HAP-1 (cell line): ENCODE measurements at regions not wholly inside any gene's neighbourhood (a gene's known extent, or its start where the extent isn't known, plus 50 kb on each side); places are given as distances from the start of the nearest gene placed in this dataset.
"Not testable (repeated sequence)": the region's sequence is repeated elsewhere in the genome, so short reads cannot be mapped to it uniquely, and the experiment has no call there.

ENCODE experiments used
- DNase-seq, 2 experiments: peaks; one replicate each; pipeline ENCODE4 v3.0.0-alpha.2; 2016 to 2020; ENCODE audit warnings: low spot score in 2 of 2
- H3K27me3 ChIP-seq: fragments of 250-450 bp; sonication (Bioruptor Pico); 2 replicates; pipeline ENCODE4 v1.5.1; 2020; ENCODE audit warnings: low read depth, mild to moderate bottlenecking, moderate library complexity
- H3K36me3 ChIP-seq: fragments of 250-450 bp; sonication (Bioruptor Pico); replicated peaks from 2 replicates; pipeline ENCODE4 v1.5.1; 2020; ENCODE audit warnings: mild to moderate bottlenecking
- H3K4me1 ChIP-seq: fragments of 250-450 bp; sonication (Bioruptor Pico); 2 replicates; pipeline ENCODE4 v1.5.1; 2020; ENCODE audit warnings: mild to moderate bottlenecking
- H3K4me3 ChIP-seq: fragments of 250-450 bp; sonication (Bioruptor Pico); 2 replicates; pipeline ENCODE4 v1.5.1; 2020; ENCODE audit warnings: mild to moderate bottlenecking, moderate library complexity
- H3K9me3 ChIP-seq: fragments of 250-450 bp; sonication (Bioruptor Pico); 2 replicates; pipeline ENCODE4 v1.5.1; 2020; ENCODE audit warnings: mild to moderate bottlenecking, moderate library complexity
- in situ Hi-C: fragments of 300-500 bp; cut with MboI; formaldehyde crosslinking; loops from 3 replicates; pipeline ENCODE4 v1.14.3; 2020; ENCODE audit warnings: low sequenced_read_pairs, inconsistent platforms, mixed read lengths

DNA sequence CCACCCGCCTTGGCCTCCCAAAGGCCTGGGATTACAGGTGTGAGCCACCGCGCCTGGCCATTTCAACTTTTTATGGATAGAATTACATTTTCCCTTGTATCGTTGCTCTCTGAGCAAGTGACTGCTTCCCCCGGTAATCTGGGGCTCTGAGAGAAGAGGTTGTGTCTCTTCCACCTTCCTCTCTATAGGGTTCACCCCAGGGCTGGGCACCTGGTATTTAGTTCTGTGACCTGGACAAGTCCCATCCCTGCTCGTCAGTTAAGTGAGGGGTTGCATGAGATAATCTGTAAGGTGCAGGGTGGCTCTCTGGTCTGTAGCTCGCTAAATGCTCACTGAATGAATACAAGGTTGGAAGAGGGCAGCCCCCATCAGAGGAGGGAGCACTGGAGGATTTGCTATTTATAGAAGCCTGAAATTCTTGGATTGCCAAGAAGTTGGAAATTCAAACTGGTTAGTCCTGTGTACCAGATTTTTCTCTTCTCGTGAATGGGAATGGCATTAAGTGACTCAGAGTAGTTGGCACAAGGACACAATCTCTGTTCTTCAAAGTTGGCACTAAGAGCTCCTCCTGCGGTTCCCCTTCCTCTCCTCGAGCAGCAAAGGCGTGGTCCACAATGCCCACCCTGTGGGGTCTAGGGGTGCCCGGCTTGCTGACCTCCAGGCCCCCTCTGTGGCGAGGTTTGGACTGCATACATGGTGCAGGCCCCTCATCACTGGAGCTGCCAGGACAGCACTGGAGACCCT lies 68.1 kb upstream of the DLG1 start:
- no peak for DNase-seq
- Histone ChIP-seq H3K36me3 (no peaks in the 10 kb centered on the region), H3K4me1 (peaks cover 4% of the 10 kb centered on the region; the same call in 1 of the 2 replicates), H3K9me3 (no peaks in the 10 kb centered on the region), H3K4me3 (no peak overlapping the region), H3K27me3 (no peaks in the 10 kb centered on the region; the same call in 1 of the 2 replicates)
- in situ Hi-C loops, result no loop called here

DNA sequence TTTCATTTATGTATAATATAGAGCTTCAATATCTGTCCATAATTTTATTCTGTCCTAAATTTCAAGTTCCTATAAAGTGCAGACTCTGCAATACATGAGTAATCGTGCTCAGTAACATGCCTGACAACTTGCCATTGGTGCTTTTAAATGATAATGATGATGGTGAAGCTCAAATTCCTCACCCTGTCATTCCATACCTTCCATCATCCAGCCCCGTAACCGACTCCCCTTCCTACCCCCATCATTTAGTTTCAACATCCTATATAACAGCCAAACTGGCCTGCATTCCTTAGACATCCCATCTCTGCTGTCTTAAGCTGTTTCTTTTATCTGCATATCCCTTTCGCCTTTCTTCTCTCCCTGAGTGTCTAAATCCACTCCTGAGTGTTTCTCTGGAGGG lies 67.2 kb upstream of the DLG1 start:
- Histone ChIP-seq H3K4me3 (no peak overlapping the region), H3K36me3 (no peaks in the 10 kb centered on the region), H3K9me3 (peaks cover 4% of the 10 kb centered on the region; the same call in 1 of the 2 replicates), H3K4me1 (peaks cover 4% of the 10 kb centered on the region; the same call in 1 of the 2 replicates), H3K27me3 (no peaks in the 10 kb centered on the region)
- in situ Hi-C loops, result no loop called here
- no peak for DNase-seq

DNA sequence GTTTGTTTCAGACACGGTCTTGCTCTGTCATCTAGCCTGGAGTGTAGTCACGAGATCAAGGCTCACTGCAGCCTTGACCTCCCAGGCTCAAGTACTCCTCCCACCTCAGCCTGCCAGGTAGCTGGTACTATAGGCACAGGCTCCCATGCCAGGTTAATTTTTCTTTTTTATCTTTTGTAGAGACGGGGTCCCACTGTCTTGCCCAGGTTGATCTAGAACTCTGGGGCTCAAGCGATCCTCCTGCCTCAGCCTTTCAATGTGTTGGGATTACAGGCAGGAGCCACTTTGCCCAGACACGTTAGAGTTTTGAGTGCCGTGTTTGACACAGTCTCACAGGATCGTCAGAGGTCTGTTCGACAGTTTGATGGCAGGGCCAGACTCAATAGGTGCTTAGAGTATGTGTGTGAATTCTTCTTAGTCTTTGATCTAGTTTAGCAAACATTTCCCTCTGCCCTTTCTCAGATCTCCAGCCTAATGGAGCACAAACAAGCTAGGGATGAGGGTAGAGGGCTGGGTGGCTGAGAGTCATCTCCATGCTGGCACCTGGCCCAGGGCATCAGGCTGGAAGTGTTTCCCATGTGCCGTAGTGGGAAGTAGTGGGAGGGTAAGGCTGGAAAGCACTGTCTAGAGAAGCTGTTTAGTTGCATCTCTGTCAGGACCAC lies 66.1 kb upstream of the DLG1 start:
- Histone ChIP-seq H3K9me3 (peaks cover 4% of the 10 kb centered on the region), H3K4me3 (no peak overlapping the region), H3K4me1 (peaks cover 4% of the 10 kb centered on the region; the same call in 1 of the 2 replicates), H3K36me3 (no peaks in the 10 kb centered on the region), H3K27me3 (no peaks in the 10 kb centered on the region)
- DNase-seq, result no peak
- in situ Hi-C loops, result no loop called here

DNA sequence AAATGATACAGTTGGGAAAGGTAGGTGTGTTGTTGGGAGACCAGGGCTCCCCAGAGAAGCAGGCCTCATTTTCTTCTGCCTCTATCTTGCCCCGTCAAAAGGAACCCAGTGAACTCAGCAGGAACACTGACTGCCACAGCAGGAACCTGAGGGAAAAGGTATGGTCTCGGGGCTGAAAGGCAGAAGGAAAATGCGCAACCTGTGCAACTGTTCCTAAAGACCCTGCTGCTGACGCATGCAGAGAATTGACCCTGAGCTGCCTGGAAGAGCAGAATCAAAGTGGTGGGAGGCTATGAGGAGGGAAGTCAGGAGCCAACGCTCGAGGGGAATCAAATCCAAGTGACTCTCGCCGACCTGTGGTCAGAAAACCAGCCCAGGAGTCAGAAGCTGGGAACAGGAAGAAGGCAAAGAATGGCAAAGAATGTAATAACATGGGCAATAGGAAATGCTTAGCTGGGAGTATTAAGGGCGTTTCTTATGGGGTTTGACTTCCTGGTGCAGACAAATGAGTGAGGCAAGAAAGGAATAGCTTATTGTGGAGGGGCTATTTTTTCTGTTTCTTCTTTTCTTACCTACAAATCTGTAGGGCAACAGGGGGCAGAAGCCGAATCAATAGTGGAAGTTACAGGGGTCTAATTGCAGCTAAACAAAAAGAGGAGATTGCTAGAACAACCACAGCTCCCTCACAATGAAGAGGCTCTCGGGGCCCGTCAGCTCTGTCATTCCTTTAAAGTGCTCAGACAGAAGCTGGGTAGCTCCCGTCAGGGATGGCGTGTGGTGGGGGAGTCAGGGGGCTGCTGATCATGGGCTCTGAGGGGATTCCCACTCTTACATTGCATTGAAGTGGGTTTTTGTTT lies 65.4 kb upstream of the DLG1 start:
- H3K4me1 ChIP-seq, result peaks cover 4% of the 10 kb centered on the region; the same call in 1 of the 2 replicates
- no peak overlapping the region for H3K4me3 ChIP-seq
- no peaks in the 10 kb centered on the region for H3K36me3 ChIP-seq
- H3K27me3 ChIP-seq, result no peaks in the 10 kb centered on the region
- in situ Hi-C loops, result no loop called here
- DNase-seq, result no peak
- peaks cover 8% of the 10 kb centered on the region for H3K9me3 ChIP-seq

DNA sequence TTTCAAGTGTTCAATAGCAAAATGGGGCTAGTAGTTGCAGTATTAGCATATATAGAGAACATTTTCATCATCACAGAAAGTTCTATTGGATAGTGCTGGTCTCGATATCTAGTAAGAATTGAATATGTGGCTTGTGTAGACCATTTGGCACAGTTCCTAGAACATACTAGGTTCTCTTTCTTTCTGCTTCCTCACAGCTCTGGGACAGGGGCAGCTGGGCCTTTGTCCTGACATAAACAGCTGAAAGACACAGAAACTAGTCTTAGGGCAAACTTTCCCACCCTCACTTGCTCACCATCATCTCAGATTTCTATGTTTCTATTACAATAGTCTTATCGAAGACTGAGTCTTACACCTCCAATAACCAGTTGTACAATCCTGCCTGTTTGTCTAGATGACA lies 63.7 kb upstream of the DLG1 start:
- DNase-seq, result no peak

DNA sequence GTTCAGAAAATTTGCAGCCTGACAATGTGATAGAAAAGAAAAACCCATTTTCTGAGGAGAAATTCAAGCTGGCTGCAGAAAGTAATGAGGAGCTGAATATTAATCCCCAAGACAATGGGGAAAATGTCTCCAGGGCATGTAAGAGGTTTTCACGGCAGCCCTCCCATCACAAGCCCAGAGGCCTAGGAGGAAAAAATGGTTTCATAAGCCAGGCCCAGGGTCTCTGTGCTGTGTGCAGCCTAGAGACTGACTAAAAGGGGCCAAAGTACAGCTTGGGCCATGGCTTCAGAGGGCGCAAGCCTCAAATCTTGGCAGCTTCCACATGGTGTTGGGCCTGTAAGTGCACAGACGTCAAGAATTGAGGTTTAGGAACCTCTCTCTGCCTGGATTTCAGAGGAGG lies 61.7 kb upstream of the DLG1 start:
- H3K36me3 ChIP-seq, in situ Hi-C loops, H3K4me3 ChIP-seq, H3K27me3 ChIP-seq, H3K9me3 ChIP-seq, H3K4me1 ChIP-seq, DNase-seq: not testable (repeated sequence)

More for the DNA sequence above, 63.7 kb upstream of the DLG1 start:
- H3K4me3 ChIP-seq, result no peak overlapping the region
- peaks cover 8% of the 10 kb centered on the region for H3K9me3 ChIP-seq
- in situ Hi-C loops, result no loop called here
- no peaks in the 10 kb centered on the region for H3K36me3 ChIP-seq
- H3K4me1 ChIP-seq, result no peaks in the 10 kb centered on the region
- no peaks in the 10 kb centered on the region for H3K27me3 ChIP-seq

DNA sequence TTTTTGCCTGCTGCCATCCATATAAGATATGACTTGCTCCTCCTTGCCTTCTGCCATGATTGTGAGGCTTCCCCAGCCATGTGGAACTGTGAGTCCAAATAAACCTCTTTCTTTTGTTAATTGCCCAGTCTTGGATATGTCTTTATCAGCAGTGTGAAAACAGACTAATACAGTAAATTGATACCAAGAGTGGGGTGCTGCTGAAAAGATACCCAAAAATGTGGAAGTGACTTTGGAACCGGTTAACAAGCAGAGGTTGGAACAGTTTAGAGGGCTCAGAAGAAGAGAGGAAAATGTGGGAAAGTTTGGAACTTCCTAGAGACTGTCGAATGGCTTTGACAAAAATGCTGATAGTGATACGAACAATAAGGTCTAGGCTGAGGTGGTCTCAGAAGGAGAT lies 61.1 kb upstream of the DLG1 start:
- H3K36me3 ChIP-seq, DNase-seq, H3K4me1 ChIP-seq, H3K27me3 ChIP-seq, H3K9me3 ChIP-seq, H3K4me3 ChIP-seq, in situ Hi-C loops: not testable (repeated sequence)

DNA sequence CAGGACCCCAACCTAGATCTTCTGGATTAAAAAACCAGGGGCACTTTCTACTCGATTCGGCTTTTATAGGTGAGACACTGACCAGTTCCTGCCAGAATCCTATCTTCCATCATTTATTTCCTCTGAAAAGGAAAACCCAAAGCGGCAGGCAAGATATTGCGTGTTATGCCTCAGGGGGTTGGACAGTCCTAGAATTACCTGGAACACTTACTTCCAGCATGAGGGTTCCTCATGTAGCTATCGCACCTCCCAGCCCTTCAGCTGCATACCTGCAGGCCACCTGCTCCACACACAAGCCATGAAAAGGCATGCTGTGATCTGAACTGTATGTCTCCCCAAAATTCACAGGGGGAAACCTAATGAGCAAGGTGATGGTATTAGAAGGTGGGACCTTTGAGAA lies 58.3 kb upstream of the DLG1 start:
- H3K36me3 ChIP-seq, result no peaks in the 10 kb centered on the region
- H3K9me3 ChIP-seq, result peaks cover 8% of the 10 kb centered on the region
- H3K4me1 ChIP-seq, result no peaks in the 10 kb centered on the region
- H3K27me3 ChIP-seq, result no peaks in the 10 kb centered on the region
- in situ Hi-C loops, result no loop called here
- DNase-seq, result no peak
- H3K4me3 ChIP-seq, result no peak overlapping the region

DNA sequence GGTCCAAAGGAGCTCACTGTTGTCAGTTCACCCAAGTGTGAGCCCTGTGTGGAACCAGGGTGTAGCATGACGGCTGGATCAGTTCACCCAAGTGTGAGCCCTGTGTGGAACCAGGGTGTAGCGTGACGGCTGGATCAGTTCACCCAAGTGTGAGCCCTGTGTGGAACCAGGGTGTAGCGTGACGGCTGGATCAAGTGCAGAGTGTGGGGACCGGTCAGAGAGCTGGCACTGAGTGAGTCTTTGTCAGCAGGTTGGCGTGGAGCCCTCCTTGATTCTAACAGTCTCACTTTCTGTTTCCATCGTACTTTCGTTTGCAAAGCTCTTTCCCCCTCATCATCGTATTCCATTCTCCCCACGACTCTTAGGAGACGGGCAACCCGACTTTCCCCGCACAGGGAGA lies 57.9 kb upstream of the DLG1 start:
- Histone ChIP-seq H3K9me3 (peaks cover 8% of the 10 kb centered on the region), H3K4me1 (no peaks in the 10 kb centered on the region), H3K4me3 (no peak overlapping the region), H3K36me3 (no peaks in the 10 kb centered on the region), H3K27me3 (no peaks in the 10 kb centered on the region)
- in situ Hi-C loops, result no loop called here
- DNase-seq, result no peak

DNA sequence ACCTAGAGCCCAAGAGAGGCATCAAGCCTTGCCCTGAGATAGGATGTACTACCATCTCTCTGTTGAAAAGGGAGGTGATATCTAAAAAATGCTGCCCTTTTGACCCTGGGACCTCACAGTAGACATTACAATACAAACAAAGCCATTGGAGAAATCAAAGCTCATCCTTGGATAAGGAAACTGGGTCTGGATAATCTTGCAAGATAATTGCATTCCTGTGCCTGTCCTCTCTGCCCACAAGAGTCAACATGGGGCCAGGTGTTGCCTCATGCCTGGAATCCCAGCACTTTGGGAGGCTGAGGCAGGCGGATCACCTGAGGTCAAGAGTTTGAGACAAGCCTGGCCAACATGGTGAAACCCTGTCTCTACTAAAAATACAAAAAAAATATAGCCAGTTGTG lies 57.3 kb upstream of the DLG1 start:
- H3K27me3 ChIP-seq, result no peaks in the 10 kb centered on the region
- H3K4me3 ChIP-seq, result no peak overlapping the region
- in situ Hi-C loops, result no loop called here
- H3K4me1 ChIP-seq, result no peaks in the 10 kb centered on the region
- H3K9me3 ChIP-seq, result peaks cover 5% of the 10 kb centered on the region
- H3K36me3 ChIP-seq, result no peaks in the 10 kb centered on the region
- DNase-seq, result no peak

DNA sequence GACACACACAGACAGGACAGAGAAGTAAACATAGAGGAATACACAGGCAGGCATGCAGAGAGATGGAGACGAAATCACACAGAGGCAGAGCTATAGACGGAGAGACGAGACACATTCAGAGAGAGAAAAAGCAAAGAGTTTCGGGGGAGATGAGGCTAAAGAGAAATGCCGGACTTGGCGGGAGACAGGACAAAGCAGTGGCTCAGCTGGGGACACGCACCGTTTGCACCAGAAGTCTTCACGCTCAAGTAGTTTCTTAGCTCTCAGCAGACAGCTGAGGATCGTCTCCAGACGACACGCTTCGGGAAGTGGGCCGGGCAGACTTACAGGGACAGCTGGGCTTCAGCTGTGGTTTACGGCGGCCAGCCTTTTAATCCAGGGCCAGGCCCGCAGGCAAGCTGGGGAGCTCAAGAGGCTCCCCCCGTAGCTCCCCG lies 56.2 kb upstream of the DLG1 start:
- no peaks in the 10 kb centered on the region for H3K36me3 ChIP-seq
- H3K27me3 ChIP-seq, result no peaks in the 10 kb centered on the region
- no peak overlapping the region for H3K4me3 ChIP-seq
- H3K9me3 ChIP-seq, result peaks cover 4% of the 10 kb centered on the region; the same call in 1 of the 2 replicates
- in situ Hi-C loops, result no loop called here
- no peaks in the 10 kb centered on the region for H3K4me1 ChIP-seq
- no peak for DNase-seq

DNA sequence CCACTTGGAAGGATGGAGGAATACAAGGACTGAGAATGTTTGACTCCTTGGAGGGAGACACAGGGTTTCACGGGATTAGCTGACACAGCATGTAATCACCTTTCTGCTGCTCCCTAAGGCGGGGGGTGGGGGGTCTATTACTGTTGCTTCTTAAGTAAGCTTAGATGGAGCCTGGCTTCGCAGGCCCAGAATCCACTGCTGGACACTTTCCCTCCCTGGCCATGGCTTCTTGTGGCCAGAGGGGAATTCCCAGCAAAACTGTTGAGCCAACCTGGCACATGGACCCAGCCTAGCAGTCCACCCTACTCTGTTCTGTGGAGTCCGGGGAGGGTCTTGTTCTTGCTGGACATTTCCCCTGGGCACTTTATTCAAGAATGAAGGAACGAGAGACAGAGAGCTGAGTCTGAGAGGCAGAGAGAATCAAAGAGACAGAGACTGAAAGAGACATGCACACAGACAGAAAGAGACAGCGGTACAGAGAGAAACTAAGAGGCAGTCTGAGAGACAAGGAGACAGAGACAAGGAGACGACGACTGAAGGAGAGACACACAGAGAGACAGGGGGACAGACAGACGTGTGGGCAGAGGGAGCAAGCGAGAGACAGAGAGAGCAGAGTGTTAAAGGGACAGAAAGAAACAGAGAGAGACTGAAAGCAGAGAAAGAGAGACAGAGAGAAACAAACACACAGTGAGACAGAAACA lies 55.6 kb upstream of the DLG1 start:
- H3K27me3 ChIP-seq, result no peaks in the 10 kb centered on the region
- in situ Hi-C loops, result no loop called here
- no peaks in the 10 kb centered on the region for H3K9me3 ChIP-seq
- no peaks in the 10 kb centered on the region for H3K4me1 ChIP-seq
- no peak for DNase-seq
- H3K36me3 ChIP-seq, result no peaks in the 10 kb centered on the region
- H3K4me3 ChIP-seq, result no peak overlapping the region

DNA sequence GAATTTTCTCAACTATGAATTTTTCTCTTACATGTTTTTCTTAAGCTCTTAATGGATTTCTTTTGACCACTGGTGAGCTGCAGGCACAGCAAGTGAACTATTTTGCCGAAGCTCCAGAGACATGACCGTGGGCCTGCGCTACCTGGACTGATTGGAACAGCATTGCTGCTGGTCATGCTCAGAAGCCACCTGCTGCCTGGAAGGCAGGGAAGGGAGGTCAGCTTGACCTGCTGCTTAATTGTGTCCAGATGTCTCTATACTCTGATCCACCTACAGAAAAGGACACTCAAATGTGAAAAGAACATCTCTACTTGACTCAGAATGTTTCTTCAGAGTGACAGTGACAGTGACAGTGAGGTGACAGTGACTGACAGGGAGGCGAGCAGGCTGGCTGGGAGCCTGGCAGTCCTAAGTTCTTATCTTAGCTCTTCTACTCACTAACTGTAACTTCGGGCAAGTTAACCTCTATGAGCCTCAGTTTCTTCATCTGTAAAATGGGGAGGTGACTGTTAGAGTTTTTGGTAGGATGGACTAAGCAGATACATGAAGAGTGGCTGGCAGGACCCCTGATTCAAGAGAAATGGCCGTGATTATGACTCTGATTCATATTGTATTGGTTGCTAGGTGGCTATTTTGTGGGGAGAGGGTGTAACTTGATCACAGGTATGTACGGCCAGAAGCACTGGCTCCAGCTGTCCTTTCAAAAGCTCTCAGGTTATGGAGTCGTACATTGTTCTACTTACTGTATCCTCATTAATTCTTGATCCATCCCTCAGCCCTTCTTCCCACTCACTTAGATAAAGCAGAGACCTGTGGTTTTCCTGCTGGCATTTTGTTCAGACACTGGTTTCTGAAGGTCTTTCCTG lies 54.8 kb upstream of the DLG1 start:
- no peaks in the 10 kb centered on the region for H3K9me3 ChIP-seq
- H3K36me3 ChIP-seq, result no peaks in the 10 kb centered on the region
- no peak for DNase-seq
- in situ Hi-C loops, result no loop called here
- H3K4me3 ChIP-seq, result no peak overlapping the region
- H3K27me3 ChIP-seq, result no peaks in the 10 kb centered on the region
- no peaks in the 10 kb centered on the region for H3K4me1 ChIP-seq
